HG03442 (cell line): ENCODE measurements at regions not wholly inside any gene's neighbourhood (a gene's known extent, or its start where the extent isn't known, plus 50 kb on each side); places are given as distances from the start of the nearest gene placed in this dataset.
A peak's percentile ranks its signal among the peaks of the same experiment; 100 is the strongest.

Experiments
- ATAC-seq: cut with Tn5 transposase; IDR thresholded peaks from one replicate; pipeline ENCODE4 v1.9.1; 2021; ENCODE audit warnings: mild to moderate bottlenecking, moderate library complexity; ENCODE audit not compliant: unreplicated experiment

GRCh38 chr12:92503971-92504593 is 198.7 kb upstream of the PLEKHG7 start:
- ATAC-seq: no peak

GRCh38 chr12:92503029-92503931 is 199.5 kb upstream of the PLEKHG7 start:
- ATAC-seq: peak; percentile 66

- peak; percentile 33 for ATAC-seq
Measured at GRCh38 chr12:92502417-92503028, 200.3 kb upstream of the PLEKHG7 start.

- peak; percentile 74 for ATAC-seq
Measured at GRCh38 chr12:92496790-92497189, 206.0 kb upstream of the PLEKHG7 start.

GRCh38 chr12:92495108-92495507 is 207.7 kb upstream of the PLEKHG7 start:
- ATAC-seq: no peak

GRCh38 chr12:92493816-92494215 is 209.0 kb upstream of the PLEKHG7 start:
- ATAC-seq: peak; percentile 59

- no peak for ATAC-seq
Measured at GRCh38 chr12:92492995-92493394, 209.8 kb upstream of the PLEKHG7 start.

- ATAC-seq: no peak
Measured at GRCh38 chr12:92492291-92492690, 210.5 kb upstream of the PLEKHG7 start.

- no peak for ATAC-seq
Measured at GRCh38 chr12:92489781-92490180, 213.0 kb upstream of the PLEKHG7 start.

- no peak for ATAC-seq
Measured at GRCh38 chr12:92488735-92489134, 214.1 kb upstream of the PLEKHG7 start.

- ATAC-seq: no peak
Measured at GRCh38 chr12:92487138-92487485, 215.7 kb upstream of the PLEKHG7 start.

GRCh38 chr12:92486443-92487137 is 216.2 kb upstream of the PLEKHG7 start:
- ATAC-seq: no peak

- ATAC-seq: no peak
Measured at GRCh38 chr12:92485351-92486348, 217.1 kb upstream of the PLEKHG7 start.

- no peak for ATAC-seq
Measured at GRCh38 chr12:92482599-92482998, 220.2 kb upstream of the PLEKHG7 start.

- no peak for ATAC-seq
Measured at GRCh38 chr12:92481066-92481465, 221.7 kb upstream of the PLEKHG7 start.

GRCh38 chr12:92478692-92479091 is 224.1 kb upstream of the PLEKHG7 start:
- ATAC-seq: no peak

GRCh38 chr12:92476844-92477243 is 225.9 kb upstream of the PLEKHG7 start:
- ATAC-seq: no peak

- no peak for ATAC-seq
Measured at GRCh38 chr12:92473564-92473963, 229.2 kb upstream of the PLEKHG7 start.

GRCh38 chr12:92472201-92472600 is 230.6 kb upstream of the PLEKHG7 start:
- no peak for ATAC-seq

GRCh38 chr12:92471551-92471950 is 231.2 kb upstream of the PLEKHG7 start:
- peak; percentile 38 for ATAC-seq
